Suppressor macrophage treated with lipopolysaccharide for 1 hour (primary cell): ENCODE measurements at regions not wholly inside any gene's neighbourhood (a gene's known extent, or its start where the extent isn't known, plus 50 kb on each side); places are given as distances from the start of the nearest gene placed in this dataset.

ENCODE experiments used
- DNase-seq, 3 donors: peaks; one replicate each; pipeline ENCODE4 v3.0.0-alpha.2; 2020 to 2022

DNA sequence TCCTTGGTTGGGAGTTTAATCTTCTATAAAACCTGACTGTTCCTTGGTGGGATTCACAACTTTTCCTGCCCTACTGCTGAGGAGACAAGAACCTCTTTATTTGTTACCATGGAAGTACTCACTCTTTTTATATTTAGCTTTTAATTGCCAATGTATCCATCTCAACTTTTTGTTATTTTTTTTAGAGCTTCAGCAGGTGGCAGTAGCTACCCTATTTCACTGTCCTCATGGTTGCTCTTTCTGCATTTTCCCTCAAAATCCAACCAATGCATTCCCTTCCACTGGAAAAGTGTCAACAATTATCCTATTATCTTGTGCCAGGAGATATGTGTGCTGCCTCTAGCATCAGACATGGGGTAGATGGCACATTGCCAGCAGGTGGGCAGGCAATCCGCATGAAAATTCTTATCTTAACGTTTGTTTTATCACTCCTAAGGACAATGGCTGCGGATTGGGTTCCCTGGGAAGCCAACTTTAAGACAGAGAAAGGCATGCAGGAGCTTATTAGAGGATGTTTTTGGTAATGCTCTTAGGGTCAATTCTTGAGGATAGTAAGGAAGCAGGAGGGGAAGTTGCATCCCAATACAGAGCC, 406.4 kb downstream of the SNAPC1 start:
- DNase-seq = no peak

DNA sequence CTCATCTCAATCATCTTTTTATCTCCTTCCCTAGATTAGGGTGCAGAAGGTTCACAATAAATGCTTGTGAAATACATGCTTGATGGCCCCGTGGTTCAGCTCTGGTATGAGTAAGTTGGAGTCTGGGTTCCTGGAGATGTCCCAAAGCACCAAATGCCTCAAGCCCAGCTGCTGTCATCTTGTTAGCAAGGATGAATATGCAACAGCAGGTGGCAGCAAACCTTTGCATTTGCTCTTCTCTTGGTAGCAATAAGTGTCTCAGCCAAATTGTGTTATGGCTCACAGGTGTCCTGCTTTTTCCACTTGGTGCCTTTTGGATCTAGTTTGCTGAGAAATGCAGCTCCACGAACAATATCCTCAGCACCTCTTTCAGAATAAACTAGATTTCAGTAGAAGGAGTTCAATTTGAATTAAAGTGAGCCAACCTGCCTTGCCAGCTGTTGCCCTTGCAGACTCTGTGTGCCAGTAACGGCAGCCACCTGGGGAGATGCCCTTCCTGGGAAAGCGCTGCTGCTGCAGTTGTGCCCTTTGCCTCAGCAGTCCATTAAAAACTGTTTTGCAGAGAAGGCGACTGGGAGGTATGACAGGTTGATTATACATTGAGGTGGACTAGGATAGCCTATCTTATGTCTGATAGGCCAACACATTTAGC, 417.3 kb downstream of the SNAPC1 start:
- peak; percentile 7 to 22 (median 13) for DNase-seq

DNA sequence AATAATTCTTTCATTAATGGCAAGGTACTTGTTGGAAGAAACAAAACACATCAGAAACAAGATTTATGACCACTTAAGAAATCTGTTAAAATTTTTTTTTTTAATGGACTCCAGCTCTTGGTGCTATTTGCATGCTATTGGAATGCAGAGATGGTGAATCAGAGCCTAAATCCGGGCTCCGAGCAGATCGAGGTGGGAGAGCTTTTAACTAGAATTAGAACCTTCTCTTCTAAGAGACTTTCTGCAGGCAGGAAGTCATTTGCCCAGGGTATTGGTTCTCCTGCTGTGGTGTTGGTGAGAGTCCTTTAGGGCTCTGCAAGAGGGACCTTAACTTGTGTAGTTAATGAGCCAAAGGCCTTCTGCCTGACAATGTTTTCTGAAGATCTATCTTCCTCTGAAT, 419.4 kb downstream of the SNAPC1 start:
- DNase-seq = no peak

DNA sequence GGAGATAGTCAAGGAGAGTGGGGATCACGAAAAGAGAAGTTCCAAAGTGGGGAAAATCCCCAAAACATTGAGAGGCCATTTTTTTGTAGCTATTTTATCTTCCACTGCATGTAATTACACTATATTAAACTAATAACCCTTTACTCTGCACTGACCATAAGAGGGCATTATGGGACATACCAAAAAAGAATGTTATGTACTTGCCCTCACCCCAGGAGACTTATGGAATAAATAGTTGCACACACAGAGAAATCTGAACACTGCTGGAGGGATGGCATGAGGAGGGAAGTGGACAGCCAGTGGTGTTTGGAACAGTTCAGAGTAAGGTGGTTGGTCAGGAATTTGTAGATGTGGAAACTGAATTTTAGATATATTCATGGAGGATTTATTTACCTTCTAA, 422.9 kb downstream of the SNAPC1 start:
- DNase-seq = no peak

DNA sequence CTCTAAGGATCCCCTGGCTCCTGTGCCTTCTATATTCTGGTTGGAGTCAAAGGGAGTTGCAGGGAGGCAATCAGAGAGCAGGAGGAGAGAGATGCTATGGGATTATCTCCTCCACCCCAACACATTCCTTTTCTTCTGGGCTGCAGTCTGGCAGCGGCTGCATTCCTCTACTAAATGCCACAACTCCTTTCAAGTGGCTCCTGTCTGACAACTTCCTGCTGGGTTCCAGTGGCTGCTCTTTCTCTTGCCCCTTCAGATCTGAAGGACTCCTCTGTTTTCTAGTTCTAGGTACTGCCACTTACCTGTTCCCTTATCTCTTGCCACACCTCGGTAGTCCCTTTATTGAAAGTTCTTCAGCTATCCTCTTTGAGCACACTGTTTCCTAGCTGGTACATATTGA, 425.0 kb downstream of the SNAPC1 start:
- DNase-seq = no peak

DNA sequence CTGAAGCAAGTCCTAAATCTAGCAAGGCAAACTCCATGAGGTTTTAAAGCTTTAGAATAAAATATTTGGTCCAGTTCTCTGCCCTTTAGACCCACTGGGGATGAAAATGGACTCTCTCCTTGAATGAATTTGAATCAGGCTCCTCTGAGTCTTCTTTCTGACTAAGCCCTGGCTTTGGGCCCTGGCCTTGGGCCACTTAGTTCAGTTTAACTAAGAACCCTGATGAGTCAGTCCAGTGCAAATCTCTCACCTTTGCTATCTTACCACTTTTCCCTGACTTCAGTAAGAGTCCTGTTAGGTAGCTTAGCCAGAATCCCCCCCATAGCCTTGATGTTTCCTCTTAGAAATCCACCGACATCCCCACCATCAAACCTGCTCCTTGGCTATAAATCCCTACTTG, 427.5 kb downstream of the SNAPC1 start:
- no peak for DNase-seq

DNA sequence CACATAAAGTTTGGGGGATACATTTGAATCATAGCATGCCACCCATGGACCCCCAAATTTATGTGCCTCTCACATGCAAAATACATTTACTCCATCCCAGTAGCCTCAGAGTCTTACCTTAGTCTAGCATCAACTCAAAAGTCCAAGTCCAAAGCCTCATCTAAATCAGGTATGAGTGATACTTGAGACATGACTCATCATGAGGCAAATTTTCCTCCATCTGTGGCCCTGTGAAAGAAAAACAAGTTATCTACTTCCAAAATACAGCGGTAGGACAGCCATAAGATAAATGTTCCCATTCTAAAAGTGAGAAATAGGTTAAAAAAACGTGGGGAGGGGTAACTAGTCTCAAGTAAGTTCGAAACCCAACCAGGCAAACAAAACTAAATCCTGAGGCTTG, 444.2 kb downstream of the SNAPC1 start:
- DNase-seq = no peak

DNA sequence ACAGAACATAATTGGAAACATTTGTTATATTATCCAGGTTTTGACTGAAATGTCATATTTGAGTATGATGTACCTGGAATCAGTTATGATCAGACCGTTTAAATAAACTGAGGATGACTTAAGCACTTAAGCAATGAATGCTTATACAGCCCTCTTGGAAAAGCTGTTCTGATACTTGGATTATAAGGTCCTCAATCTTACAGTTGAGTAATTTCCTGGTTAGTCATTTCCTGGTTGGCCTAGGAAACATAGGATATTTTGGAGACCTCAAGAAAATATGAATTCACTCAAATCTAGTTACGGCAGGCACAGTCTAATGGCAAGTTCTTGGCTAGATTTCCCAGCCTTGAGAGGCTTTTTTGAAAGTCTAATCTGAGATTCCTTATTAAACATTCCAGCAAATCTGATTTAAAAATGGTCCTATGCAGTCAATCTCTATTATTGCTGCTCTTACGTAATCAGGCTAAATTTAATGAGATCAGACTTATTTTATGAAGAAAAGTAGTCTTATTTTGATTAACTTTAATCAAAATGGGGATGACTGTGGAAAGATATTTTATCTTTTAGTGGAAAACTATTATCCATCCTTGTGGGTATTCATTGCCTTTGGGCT, 447.2 kb downstream of the SNAPC1 start:
- no peak for DNase-seq

DNA sequence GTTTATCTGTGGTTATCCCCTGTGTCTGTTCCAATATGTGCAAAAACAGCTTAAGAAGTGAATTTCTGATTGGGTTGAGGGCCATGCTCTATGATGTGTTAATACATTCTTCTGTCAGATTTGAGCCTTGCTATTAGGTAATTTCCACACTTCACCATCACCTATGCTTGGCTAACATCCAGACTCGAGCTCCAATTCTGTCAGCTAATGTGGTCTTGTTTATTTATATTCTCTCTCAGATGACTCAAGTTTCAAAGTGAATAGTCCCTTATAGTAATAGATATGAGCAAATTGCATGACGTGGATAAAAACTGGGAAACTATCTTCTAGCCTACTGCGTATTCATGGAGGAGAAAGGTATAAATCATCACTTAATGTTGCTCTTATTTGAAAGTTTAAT, 451.3 kb downstream of the SNAPC1 start:
- DNase-seq = no peak

DNA sequence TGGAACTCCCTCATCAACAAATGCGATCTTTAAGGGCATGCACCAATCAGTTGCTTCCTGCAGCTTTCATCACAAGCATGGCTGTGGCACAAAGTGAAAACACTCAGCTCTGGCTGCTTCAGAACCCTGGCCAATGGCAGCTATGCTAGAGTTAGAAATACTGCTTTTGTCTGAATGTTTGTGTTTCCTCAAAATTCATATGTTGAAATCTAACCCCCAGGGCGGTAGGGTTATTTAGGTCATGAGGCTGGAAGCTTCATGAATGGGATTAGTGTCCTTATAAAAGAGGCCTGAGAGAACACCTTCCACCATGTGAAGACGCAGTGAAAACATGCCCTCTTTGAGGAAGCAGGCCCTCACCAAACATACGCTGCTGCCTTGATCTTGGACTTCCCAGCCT, 453.9 kb downstream of the SNAPC1 start:
- no peak for DNase-seq

DNA sequence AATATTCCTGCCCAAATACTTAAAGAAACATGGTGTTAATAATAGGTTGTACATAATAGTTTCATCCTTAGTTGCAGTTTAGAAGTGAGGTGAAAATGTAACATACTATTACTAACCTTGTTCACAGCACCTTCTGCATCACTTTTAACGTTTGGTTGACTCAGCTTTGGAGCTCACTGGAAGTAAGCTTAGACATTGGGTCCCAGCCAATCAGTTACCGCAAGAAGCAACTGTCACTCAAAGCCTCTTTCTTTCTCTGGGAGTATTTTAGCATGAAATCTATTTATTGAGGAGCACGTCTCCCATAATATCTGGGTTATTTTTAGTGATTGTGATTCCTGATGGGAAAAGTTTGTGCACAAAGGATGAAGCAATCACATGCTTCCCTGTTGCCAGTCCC, 472.6 kb downstream of the SNAPC1 start:
- DNase-seq = no peak

DNA sequence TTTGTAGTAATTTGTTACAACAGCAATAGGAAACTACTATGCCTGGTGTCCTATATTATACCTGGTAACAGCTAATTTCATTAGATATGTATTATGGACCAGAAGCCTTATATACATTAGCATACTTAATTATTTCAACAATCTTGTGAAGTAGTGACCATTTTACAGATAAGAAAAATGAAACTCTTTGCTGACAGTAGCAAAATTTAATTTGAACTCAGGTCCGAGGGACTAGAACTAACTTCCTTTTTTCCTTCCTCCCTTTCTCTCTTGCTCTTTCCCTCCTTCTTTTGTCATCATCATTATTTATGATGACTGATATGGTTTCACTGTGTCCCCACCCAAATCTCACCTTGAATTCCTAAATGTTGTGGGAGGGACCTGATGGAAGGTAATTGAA, 482.0 kb downstream of the SNAPC1 start:
- no peak for DNase-seq

DNA sequence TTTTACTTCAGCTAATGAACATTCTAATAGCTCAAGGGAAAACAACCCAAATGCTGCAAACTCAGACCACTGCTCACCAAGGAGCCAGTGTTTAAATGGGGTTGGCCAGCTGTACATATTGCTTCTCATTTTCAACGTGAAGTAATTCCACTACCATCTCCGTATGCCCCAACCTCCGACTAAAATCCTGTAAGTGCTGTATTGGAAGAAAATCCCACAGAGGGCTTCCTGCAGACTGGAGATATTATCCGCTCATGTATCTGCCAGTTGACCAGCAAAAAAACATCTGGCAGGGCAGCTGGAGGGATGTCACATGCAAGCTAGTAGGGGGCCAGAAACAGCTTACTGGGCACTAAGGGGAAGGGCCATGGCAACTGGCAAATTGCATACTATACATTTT, 485.0 kb downstream of the SNAPC1 start:
- no peak for DNase-seq

DNA sequence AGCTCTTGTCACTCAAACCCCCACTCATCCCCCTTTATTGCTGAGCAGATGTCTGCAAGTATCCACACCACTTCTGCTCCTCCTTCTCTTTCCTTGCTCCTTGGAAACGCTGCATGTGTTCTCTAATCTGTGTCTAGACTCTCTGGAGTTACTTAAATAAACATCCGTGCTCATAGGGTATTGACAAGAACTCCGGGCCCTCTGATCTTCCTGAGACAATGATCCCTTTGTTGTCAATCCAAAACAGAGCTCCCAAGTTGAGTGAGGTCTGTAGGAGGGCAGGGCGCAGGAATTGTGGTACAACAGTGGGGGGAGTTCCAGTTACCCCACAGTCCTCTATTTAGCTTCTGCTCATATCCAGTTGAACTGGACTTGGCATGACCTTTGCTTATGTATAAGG, 489.0 kb downstream of the SNAPC1 start:
- no peak for DNase-seq

DNA sequence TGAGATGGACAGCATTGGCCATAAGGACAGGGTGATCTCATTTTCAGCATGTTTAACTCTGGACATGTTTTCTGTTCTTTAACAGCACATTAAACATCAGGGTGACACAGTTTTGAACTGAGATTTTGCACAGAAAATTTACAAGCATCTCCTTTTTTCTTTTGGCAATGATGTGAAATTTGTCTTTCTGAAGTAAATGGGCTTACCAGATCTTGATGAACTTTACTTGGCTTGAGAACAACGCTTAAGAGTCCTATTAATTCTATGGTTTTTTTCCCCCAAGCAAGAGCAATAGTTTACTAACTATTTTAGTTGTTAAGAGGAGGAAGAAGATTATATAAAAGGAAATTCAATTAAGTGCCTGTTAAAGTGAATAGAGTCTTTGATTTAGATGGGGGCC, 491.0 kb downstream of the SNAPC1 start:
- DNase-seq = no peak

DNA sequence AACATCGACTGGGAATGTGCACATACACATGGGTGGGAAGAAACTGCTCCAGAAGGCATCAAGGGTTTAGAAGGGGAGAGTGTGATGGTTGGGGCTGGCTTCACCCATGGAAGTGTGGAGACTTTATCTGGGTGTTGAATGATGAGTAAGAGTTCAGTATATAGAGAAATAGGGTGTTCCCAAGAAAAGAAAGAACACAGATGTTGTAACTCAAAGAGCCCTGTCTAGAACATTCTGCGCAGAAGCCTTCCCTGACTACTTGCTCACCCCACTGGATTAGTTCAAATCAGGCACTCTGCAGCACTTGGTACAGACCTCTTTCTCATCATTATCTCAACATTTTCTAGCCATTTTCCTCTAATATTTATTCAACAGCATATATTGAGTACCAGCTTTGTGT, 491.7 kb downstream of the SNAPC1 start:
- DNase-seq = no peak

DNA sequence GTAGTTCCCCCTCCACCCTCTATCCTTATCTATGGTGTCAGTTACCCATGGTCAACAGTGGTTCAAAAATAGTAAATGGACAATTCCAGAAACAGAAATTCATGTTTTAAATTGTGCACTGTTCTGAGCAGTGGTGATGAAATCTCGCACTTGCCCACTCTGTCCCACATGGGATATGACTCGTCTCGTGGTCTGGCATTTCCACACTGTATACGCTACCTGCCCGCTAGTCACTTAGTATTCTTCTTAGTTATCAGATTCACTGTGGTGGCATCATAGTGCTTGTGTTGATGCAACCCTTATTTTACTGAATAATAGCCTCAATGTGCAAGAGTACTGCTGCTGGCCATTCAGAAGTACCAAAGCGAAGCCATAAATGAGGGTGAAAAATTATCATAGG, 507.0 kb downstream of the SNAPC1 start:
- peak in 1 of 3 donors; percentile 0 for DNase-seq

DNA sequence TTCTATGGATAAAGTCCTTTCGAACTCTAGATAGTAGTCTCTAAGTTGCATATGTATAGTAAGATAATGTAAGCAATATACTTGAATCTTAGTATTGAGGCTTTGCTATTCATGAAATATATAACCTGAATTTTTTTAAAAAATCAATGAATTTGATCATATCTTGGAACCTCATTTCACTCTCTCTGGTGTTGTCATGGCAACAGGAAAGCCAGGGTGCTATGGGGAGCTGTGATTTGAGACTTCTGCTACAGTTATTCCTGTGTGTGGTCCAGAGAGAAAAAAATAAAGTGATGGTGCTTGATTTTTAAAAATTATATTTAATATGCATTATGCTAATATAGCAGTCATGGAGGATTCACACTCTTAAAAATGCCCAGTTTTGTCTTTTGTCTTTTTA, 508.0 kb downstream of the SNAPC1 start:
- no peak for DNase-seq

DNA sequence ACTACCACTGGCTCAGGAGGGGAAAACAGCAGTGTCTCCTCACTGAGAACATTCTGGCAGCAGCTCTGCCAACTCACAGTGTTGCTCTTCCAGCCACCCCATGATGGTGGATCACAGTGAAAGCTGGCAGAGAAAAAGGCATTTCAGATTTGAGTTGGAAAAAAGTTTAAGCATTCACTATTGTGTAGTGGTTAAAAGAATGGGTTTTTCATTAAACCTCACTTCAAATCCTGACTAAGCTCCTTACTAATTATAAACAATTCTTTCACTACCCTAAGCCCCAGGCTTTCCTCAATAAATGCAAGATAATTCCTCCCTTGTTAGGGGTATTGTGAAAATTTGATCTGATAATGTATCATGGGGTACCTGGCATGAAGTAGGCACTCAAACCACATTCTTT, 518.1 kb downstream of the SNAPC1 start:
- DNase-seq = no peak

DNA sequence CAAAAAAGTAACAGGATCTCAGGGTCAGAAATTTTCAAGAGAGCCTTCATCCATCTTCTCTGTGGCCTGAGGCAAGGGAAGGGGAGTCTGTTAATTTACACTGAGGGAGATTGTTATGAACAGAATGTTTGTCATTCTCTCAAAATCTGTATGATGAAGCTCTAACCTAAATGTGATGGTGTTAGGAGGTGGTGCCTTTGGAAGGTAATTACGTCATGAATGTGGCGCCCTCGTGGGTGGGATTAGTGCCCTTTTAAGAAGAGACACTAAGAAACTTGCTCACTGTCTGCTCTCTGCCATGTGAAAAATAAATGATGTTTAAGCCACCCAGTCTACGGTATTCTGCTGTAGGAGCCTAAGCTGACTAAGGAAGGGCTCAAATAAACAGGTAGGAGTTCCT, 521.6 kb downstream of the SNAPC1 start:
- DNase-seq = no peak

DNA sequence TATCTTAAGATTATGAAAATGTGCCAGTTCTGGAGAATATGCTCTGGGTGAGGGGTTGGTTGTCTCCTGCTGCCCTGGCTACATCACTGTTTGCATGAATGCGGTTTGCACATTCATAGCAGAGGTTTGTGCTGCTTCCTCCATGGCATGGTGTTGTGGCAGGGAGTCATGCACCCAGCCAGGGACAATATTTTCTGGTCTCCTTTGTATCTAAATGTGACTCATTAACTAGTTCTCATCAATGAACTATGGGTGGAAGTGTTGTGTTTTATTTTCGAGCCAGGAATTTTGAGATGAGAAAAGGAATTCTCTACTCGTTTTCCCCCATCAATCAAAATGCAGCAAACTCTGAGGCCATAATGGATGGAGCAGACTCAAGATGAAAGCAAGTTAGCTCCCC, 527.3 kb downstream of the SNAPC1 start:
- no peak for DNase-seq

DNA sequence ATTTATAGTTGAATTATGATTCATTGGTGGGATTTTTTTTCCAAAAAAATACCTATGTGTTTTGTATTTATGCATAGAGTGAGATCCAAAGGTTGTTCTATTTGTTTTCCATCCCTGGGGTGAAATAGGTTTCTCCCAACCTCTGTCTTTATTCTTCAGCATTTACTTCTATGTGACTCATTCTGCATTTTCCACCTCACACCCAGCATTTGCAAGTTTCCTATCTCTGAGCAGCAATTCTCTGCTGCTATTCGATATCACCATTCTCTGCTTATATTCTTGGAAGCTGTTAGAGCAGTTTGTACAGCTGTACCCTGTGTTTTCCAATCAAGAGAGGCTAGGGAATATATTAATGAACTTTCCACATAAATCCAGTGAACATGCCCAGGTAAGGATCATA, 538.9 kb downstream of the SNAPC1 start:
- no peak for DNase-seq

DNA sequence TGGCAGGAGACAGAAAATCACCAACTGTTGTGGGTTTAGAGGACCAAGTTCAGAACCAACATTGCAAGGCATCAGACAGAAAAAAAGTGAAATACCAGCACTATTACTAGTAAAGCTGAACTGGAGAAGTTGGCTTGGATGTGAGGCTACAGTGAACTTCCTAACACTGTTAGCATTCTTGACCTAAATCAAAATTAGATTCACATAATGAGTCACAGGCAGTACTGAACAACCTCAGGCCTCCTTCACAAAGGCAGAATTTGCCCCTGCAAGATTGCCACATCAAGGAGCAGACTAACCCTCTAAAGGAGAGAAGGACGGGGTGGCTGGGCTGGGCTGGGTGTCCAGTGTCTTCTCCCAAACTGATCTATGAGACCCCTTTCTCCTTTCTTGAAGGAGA, 539.7 kb downstream of the SNAPC1 start:
- no peak for DNase-seq

DNA sequence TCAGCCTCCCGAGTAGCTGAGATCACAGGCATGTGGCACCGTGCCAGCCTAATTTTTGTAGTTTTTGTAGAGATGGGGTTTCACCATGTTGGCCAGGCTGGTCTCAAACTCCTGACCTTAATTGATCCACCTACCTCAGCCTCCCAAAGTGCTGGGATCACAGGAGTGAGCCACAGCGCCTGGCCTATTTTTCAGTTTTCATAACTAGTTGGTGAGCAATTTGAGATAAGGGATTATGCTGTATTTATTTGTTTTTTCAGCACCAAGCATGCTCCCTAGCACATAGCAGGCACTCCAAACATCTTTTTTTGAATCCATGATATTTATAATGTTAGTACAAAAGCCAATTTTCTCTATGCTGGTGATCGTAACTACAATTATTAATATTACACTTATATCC, 541.2 kb downstream of the SNAPC1 start:
- no peak for DNase-seq

DNA sequence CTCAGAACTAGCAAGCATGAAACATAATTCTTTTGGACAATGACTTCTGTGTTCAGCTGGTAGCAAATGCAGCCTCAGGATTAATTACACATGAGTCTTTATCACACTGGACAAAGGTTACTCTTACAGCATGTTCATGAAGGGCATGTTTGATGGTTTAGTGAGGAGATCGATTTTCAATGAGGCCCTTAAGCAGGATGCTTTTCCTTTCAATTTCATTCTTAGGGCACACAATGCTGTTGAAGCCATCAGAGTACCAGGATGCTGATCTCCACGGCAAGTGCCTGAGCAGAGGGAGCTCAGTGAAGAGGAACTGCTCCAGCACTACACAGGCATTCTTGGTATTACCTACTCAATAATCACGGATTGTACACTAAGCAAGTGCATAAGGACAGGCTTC, 542.0 kb downstream of the SNAPC1 start:
- no peak for DNase-seq
